Ectodermal cell (in vitro differentiated cells): ENCODE measurements at regions not wholly inside any gene's neighbourhood (a gene's known extent, or its start where the extent isn't known, plus 50 kb on each side); places are given as distances from the start of the nearest gene placed in this dataset.

Experiments used
- H3K27ac ChIP-seq: 2 replicates; pipeline ENCODE4 v1.7.0; 2013; ENCODE audit warnings: mild to moderate bottlenecking, low read depth, low read length; ENCODE audit not compliant: insufficient read depth, poor library complexity, severe bottlenecking
- H3K27me3 ChIP-seq: 2 replicates; pipeline ENCODE4 v1.7.0; 2013; ENCODE audit warnings: mild to moderate bottlenecking, low read length; ENCODE audit not compliant: insufficient read depth, control insufficient read depth, poor library complexity, severe bottlenecking
- H3K36me3 ChIP-seq: one replicate; pipeline ENCODE4 v1.7.0; 2013; ENCODE audit warnings: low read length; ENCODE audit not compliant: control insufficient read depth, insufficient read depth
- H3K4me1 ChIP-seq: one replicate; pipeline ENCODE4 v1.7.0; 2013; ENCODE audit warnings: low read length; ENCODE audit not compliant: control insufficient read depth, insufficient read depth
- H3K4me3 ChIP-seq: 2 replicates; pipeline ENCODE4 v1.7.0; 2013; ENCODE audit warnings: low read depth, low read length, control low read depth; ENCODE audit not compliant: insufficient read depth
- H3K9me3 ChIP-seq: 2 replicates; pipeline ENCODE4 v1.7.0; 2013; ENCODE audit warnings: mild to moderate bottlenecking, low read length, moderate library complexity; ENCODE audit not compliant: control insufficient read depth
- WGBS, 2 experiments: methylation state at CpG; one replicate each; pipeline ENCODE4 v1.1.7; 2013; ENCODE audit warnings: missing lambda C conversion rate in 2 of 2; 5-methylcytosine and 5-hydroxymethylcytosine counted together

GRCh38 chr11:134513585-134514120 lies 101.6 kb upstream of the B3GAT1 start:
- whole genome bisulfite sequencing, 2 experiments = 95 to 97% methylated on average over 18 of the region's 18 CpGs

DNA sequence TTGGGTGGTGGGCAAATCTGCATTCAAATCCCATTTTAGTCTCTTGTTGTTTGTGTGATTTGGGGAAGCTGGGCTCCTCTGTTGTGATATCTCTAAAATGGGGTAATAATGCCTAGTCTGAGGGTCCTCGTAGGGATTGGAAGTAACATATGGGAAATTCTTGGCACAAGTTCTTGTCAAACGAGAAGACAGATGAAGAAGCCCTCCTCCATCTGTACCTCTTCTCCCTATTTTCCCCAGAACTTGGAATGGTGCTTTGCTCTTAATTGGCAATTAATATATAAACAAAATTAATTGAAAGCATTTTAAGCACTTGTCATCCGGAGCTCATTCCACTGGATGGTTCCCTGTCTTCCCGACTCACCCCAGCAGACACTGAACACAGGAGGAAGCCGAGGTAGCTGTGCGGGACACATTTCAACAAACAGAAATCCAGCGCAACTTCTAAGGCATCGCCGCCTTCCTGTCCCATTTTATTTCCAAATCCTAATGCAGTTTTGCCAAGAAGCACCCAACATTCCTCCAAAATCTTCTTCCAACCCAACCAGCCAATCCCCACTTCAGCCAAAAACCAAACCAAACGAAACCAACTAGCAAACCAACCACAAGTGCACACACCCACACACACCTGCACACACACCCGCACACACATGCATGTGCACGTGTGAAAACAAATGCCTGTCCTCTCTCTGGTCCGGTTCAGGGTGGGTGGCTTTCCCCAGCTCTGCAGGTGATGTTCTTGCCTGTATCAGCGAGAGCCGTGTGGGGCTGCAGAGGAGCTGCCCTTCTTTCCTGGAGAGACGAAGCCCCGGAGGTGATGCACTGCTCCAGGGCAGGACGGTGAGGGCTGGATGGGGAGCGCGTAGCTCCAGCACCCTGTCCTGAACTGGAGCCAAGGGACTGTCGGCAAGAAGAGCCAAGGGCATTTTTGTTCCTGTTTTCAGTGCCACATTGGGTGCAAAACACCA lies 100.8 kb upstream of the B3GAT1 start:
- no peaks in the 10 kb centered on the region for H3K9me3 ChIP-seq
- H3K4me3 ChIP-seq = no peak overlapping the region
- 89 to 93% methylated on average over 20 to 21 of the region's 21 CpGs for WGBS, 2 experiments
- no peaks in the 10 kb centered on the region for H3K27me3 ChIP-seq
- H3K4me1 ChIP-seq = no peaks in the 10 kb centered on the region
- no peak overlapping the region for H3K27ac ChIP-seq
- no peaks in the 10 kb centered on the region for H3K36me3 ChIP-seq

More at GRCh38 chr11:134513585-134514120, 101.6 kb upstream of the B3GAT1 start:
- Histone ChIP-seq H3K4me3 (no peak overlapping the region), H3K36me3 (no peaks in the 10 kb centered on the region), H3K27ac (no peak overlapping the region), H3K9me3 (no peaks in the 10 kb centered on the region), H3K4me1 (no peaks in the 10 kb centered on the region), H3K27me3 (no peaks in the 10 kb centered on the region)

DNA sequence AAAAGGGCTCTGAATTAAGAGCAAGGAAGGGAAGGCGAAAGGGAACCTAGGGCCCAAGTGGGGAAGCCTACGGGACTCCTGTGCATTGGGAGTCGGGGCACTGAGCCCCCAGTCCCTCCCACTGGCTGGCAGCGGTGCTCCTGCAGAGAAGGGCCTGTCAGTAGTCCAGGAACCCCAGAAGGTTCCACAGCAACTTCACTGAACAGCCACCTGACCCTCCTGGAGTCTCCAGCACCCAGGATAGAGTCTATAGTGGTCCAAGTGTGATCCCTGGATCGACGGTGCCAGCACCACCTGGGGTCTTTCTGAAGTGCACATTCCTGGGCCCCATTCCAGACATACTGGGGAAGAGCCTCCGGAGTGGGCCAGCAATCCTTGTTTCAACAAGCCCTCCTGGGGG lies 100.0 kb upstream of the B3GAT1 start:
- WGBS, 2 experiments = 90 to 91% methylated on average over 7 of the region's 7 CpGs
- no peaks in the 10 kb centered on the region for H3K36me3 ChIP-seq
- no peak overlapping the region for H3K27ac ChIP-seq
- H3K9me3 ChIP-seq = no peaks in the 10 kb centered on the region
- no peak overlapping the region for H3K4me3 ChIP-seq
- no peaks in the 10 kb centered on the region for H3K27me3 ChIP-seq
- H3K4me1 ChIP-seq = no peaks in the 10 kb centered on the region

- Histone ChIP-seq H3K9me3 (no peaks in the 10 kb centered on the region), H3K27me3 (no peaks in the 10 kb centered on the region), H3K27ac (no peak overlapping the region), H3K4me1 (no peaks in the 10 kb centered on the region), H3K36me3 (no peaks in the 10 kb centered on the region), H3K4me3 (no peak overlapping the region)
- 87% methylated on average over 2 of the region's 2 CpGs for WGBS, 2 experiments
Observed at GRCh38 chr11:134511255-134511654, 99.2 kb upstream of the B3GAT1 start.

DNA sequence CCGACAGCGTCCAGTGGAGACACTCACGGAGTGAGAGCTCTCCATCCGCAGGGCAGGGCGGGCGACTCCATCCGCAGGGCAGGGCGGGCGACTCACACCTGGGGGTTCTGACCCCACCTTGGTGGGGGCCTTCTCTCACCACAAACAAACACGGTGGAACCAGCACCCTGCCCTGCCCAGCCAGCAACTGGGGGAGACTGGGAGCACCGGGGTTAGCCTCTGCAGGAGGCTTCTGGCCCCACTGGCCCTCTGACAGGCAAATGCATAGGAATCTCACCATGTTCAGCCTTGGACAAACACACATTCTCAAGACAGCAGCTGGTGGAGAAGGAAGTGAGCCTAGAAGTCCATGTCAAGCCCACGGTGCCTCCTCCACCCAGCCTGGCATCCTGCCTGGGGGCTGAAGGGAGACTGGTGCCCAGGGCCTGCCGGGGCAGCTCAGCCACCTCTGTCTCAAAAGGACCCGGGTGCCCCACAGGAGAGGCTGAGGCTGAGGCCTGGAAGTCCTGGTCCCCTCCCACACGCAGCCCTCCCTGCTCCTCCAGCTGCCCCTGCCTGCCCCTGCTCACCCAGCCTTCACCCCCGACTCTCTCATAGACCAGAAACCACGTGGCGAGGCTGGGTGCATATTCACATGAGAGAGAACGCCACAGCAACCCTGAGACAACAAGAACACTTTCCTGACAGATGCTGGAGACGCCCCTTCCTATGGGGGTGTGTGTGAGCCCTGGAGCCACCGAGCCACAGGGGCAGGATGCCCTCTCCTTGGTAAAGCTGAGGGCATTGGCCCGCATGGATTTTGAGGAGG lies 98.4 kb upstream of the B3GAT1 start:
- Histone ChIP-seq H3K9me3 (no peaks in the 10 kb centered on the region), H3K27ac (no peak overlapping the region), H3K4me3 (no peak overlapping the region), H3K27me3 (no peaks in the 10 kb centered on the region), H3K36me3 (no peaks in the 10 kb centered on the region), H3K4me1 (no peaks in the 10 kb centered on the region)
- WGBS, 2 experiments = 89 to 91% methylated on average over 22 of the region's 22 CpGs

DNA sequence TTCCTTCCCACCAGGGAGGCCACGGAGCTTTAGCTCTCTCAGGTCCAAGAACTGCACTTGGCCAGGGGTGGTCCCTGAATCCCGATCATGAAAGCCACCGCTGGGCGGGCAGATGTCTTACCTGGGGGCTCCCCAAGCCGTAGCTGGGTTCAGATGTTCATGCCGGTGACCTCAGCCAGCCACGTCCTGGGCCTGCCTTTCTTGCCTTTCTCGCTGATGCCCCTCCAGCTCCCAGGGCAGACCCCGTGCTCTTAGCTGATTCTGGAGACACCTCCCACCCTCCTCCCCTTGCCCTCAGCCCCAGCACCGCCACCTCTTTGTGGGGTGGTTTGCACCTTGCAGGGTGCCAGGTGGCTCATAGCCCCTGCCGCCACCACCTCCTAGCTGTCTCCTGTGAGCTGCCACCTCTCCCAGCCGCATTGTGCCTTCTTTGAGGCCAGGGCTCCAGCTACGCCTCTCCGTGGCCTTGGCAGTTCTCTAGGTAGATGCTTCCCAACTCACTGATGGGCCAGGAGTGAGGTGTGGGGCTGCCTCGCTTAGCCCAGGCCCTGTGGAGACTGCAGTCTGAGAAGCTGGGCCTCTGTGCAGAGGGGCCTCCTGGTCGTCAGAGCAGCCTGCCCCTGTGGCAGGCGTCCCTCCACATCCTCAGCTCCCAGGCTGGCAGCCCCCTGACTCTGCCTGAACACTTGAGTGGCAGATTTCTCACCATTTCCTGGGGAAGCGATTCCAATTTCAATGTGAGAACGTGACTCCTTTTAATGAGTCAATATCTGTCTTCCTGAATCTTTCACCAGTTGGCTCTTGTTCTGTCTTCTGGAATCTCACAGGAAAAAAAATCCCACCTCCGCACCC lies 97.6 kb upstream of the B3GAT1 start:
- Histone ChIP-seq H3K27me3 (no peaks in the 10 kb centered on the region), H3K36me3 (no peaks in the 10 kb centered on the region), H3K4me3 (no peak overlapping the region), H3K4me1 (no peaks in the 10 kb centered on the region), H3K9me3 (no peaks in the 10 kb centered on the region), H3K27ac (no peak overlapping the region)
- WGBS, 2 experiments = 90 to 91% methylated on average over 20 of the region's 20 CpGs

- Histone ChIP-seq H3K27me3 (no peaks in the 10 kb centered on the region), H3K36me3 (no peaks in the 10 kb centered on the region), H3K4me1 (peaks cover 11% of the 10 kb centered on the region), H3K9me3 (no peaks in the 10 kb centered on the region), H3K4me3 (no peak overlapping the region), H3K27ac (no peak overlapping the region)
- WGBS, 2 experiments = 92 to 93% methylated on average over 17 of the region's 17 CpGs
Observed at GRCh38 chr11:134508219-134508990, 96.4 kb upstream of the B3GAT1 start.

DNA sequence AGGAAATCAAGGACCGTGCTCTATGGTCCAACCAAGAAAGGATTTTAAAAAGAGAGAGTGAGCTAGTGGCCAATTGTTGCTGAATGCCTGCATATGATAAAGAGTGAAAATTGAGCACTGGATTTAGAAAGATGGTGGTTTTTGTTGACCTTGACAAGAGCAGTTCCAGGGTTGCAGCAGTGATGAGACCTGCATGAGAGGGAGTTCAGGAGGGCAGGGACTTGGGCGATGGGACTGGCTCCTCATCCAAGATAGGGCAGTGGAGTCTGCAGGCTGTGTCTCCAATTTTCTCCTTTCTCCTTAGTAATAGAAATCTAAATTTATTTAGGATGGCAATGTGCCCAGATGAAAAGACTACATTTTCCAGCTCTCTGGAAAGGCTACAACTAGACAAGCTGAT lies 94.0 kb upstream of the B3GAT1 start:
- Histone ChIP-seq H3K36me3 (no peaks in the 10 kb centered on the region), H3K4me3 (no peak overlapping the region), H3K4me1 (peaks cover 24% of the 10 kb centered on the region), H3K27ac (no peak overlapping the region), H3K9me3 (no peaks in the 10 kb centered on the region), H3K27me3 (no peaks in the 10 kb centered on the region)
- 95 to 98% methylated on average over 2 of the region's 2 CpGs for WGBS, 2 experiments

GRCh38 chr11:134505125-134505524 lies 93.1 kb upstream of the B3GAT1 start:
- H3K9me3 ChIP-seq = no peaks in the 10 kb centered on the region
- H3K4me3 ChIP-seq = no peak overlapping the region
- no peaks in the 10 kb centered on the region for H3K36me3 ChIP-seq
- H3K27me3 ChIP-seq = no peaks in the 10 kb centered on the region
- 94 to 96% methylated on average over 3 of the region's 3 CpGs for WGBS, 2 experiments
- H3K27ac ChIP-seq = no peak overlapping the region
- H3K4me1 ChIP-seq = peaks cover 24% of the 10 kb centered on the region
